22Rv1 (cell line): ENCODE measurements at regions not wholly inside any gene's neighbourhood (a gene's known extent, or its start where the extent isn't known, plus 50 kb on each side); places are given as distances from the start of the nearest gene placed in this dataset.

Experiments used
- CTCF ChIP-seq: fragments of 450-650 bp; IDR thresholded peaks from 2 replicates; pipeline ENCODE4 v1.5.1; 2017; ENCODE audit warnings: mild to moderate bottlenecking
- ZFX ChIP-seq: fragments of 450-650 bp; IDR thresholded peaks from 2 replicates; pipeline ENCODE4 v1.6.1; 2017; ENCODE audit warnings: antibody characterized with exemption, borderline replicate concordance

- no peak for TF ChIP-seq CTCF
- TF ChIP-seq ZFX: no peak
Observed at GRCh38 chr2:196335221-196335634, 163.8 kb upstream of the STK17B start.
